ENCODE measurements at regions not wholly inside any gene's neighbourhood (a gene's known extent, or its start where the extent isn't known, plus 50 kb on each side); places are given as distances from the start of the nearest gene placed in this dataset.

DNA sequence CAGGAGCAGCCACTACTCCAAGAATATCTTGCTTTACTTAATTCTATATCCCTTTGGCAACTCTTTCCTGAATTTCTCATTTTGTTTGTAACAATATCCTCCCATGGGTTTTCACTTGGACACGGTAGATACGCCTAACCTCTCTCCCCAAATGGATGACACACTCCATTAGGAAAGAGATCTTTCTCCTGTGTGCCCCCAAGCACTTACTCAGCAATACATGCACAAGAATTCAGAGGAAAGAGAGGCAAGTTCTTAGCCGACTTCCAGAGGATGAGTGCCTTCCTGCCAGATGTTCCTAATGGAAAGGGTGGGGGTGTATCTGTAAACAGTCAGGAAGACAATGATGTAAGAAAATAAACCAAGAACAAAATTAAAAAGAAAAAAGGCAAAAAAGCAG, 844.5 kb downstream of the NLGN4Y start:
- H3K4me3 ChIP-seq (replicated peaks; ENCODE audit: low read depth, low read length): no peak overlapping the region
- DNase-seq (ENCODE audit: extremely low read depth, low read depth): peak; percentile 2
- no peak for TF ChIP-seq CTCF (IDR thresholded peaks at IDR 0.05; ENCODE audit: low read depth, low read length, missing control alignments)

DNA sequence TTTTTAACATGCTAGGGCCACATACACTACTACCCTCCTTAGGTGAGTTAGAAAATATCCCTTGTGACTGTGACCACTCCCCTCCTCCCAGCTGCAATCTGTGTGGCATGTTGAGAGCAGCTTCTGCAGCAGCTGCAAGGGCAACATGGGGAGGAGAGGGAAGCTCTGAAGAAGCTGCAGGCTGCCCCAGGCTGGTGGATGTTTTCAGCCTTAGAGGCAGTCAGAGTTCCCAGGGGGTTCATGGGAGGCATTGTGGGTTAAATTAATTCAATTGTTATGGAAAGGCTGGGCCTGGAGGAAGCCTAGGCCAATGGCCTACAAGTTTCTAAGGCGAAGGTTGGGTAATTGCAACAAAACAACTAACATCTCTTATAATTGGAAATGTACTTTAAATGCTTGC, 860.8 kb downstream of the NLGN4Y start:
- H3K4me3 ChIP-seq (replicated peaks; ENCODE audit: low read depth, low read length): no peak overlapping the region
- no peak for DNase-seq (ENCODE audit: extremely low read depth, low read depth)
- TF ChIP-seq CTCF (IDR thresholded peaks at IDR 0.05; ENCODE audit: low read depth, low read length, missing control alignments): no peak

- no peak overlapping the region for H3K4me3 ChIP-seq (replicated peaks; ENCODE audit: low read depth, low read length)
- TF ChIP-seq CTCF (IDR thresholded peaks at IDR 0.05; ENCODE audit: low read depth, low read length, missing control alignments): no peak
- DNase-seq (ENCODE audit: extremely low read depth, low read depth): no peak
Measured at GRCh38 chrY:15397556-15398280, 873.4 kb downstream of the NLGN4Y start.

- no peak for TF ChIP-seq CTCF (IDR thresholded peaks at IDR 0.05; ENCODE audit: low read depth, low read length, missing control alignments)
- no peak for DNase-seq (ENCODE audit: extremely low read depth, low read depth)
- no peak overlapping the region for H3K4me3 ChIP-seq (replicated peaks; ENCODE audit: low read depth, low read length)
Measured at GRCh38 chrY:15402451-15402850, 878.1 kb downstream of the NLGN4Y start.

GRCh38 chrY:15404551-15404950, 880.2 kb downstream of the NLGN4Y start:
- H3K4me3 ChIP-seq (replicated peaks; ENCODE audit: low read depth, low read length): no peak overlapping the region
- no peak for DNase-seq (ENCODE audit: extremely low read depth, low read depth)
- no peak for TF ChIP-seq CTCF (IDR thresholded peaks at IDR 0.05; ENCODE audit: low read depth, low read length, missing control alignments)

DNA sequence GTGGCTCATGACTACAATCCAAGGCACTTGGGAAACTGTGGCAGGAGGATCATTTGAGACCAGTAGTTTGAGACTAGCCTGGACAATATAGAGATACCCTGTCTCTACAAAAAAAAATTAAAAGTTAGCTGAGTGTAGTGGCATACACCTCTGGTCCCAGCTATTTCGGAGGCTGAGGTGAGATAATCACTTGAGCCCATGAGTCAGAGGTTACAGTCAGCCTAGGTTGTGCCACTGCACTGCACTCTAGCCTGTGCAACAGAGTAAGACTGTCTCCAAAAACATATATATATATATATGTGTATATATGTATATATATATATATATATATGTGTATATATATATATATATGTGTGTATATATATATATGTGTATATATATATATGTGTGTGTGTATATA, 890.8 kb downstream of the NLGN4Y start:
- no peak overlapping the region for H3K4me3 ChIP-seq (replicated peaks; ENCODE audit: low read depth, low read length)
- no peak for DNase-seq (ENCODE audit: extremely low read depth, low read depth)
- TF ChIP-seq CTCF (IDR thresholded peaks at IDR 0.05; ENCODE audit: low read depth, low read length, missing control alignments): no peak

GRCh38 chrY:15418613-15419012, 894.3 kb downstream of the NLGN4Y start:
- no peak overlapping the region for H3K4me3 ChIP-seq (replicated peaks; ENCODE audit: low read depth, low read length)
- no peak for DNase-seq (ENCODE audit: extremely low read depth, low read depth)
- no peak for TF ChIP-seq CTCF (IDR thresholded peaks at IDR 0.05; ENCODE audit: low read depth, low read length, missing control alignments)
